H1 (cell line): ENCODE measurements at regions not wholly inside any gene's neighbourhood (a gene's known extent, or its start where the extent isn't known, plus 50 kb on each side); places are given as distances from the start of the nearest gene placed in this dataset.

Experiments
- CBX5 ChIP-seq: fragments of 300-800, 300-1000 bp; sonication (generic); IDR thresholded peaks from 2 replicates; pipeline ENCODE4 v1.7.1; 2016; ENCODE audit warnings: antibody characterized with exemption, low read length, low read depth
- CHD7 ChIP-seq: fragments of 300-600 bp; sonication (generic); IDR thresholded peaks from 2 replicates; pipeline ENCODE4 v1.7.1; 2012; ENCODE audit warnings: low read length, moderate library complexity, mild to moderate bottlenecking, inconsistent platforms; ENCODE audit not compliant: insufficient replicate concordance

DNA sequence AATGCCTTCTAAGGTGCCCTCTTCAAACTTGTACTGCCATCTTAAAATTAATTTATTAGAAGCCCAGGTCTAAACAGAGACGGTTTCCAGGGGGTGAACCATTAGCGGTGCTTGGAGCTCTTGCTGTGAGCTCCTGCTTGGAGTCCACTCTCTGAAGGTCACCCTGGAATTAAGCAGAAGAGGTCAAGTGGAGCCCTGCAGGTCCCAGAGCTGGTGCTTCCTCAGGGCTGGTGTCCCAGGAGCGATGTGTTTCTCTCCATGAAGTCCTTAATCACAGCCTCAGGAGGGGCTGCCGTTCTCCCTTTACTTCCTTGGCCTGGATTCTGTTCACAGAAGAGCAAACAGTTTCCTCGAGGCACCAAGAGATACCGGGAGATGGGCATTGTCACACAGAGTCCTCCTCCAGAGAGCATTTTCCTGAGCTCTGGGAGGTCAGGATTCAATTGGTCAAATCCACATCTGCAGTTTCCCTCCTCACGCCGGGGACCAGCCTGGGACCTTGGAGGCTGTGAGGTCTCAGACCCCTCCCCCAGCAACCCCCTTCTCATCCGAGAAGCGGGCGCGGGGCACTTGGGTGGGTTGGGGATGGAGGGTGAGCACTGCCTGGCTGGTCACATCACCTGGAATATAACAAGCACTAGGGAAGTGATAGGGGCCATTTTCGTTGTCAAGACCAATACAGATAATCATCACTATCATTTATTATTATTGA lies 310.4 kb downstream of the AJAP1 start (continued):
- TF ChIP-seq CBX5 (no peak), CHD7 (no peak)
- TF ChIP-seq, all 59 proteins: peak for 0
